GM18511 (cell line): ENCODE measurements at regions not wholly inside any gene's neighbourhood (a gene's known extent, or its start where the extent isn't known, plus 50 kb on each side); places are given as distances from the start of the nearest gene placed in this dataset.
"Not testable (repeated sequence)": the region's sequence is repeated elsewhere in the genome, so short reads cannot be mapped to it uniquely, and the experiment has no call there.

Experiments
- ATAC-seq: cut with Tn5 transposase; IDR thresholded peaks from one replicate; pipeline ENCODE4 v1.9.1; 2021; ENCODE audit warnings: mild to moderate bottlenecking, moderate library complexity; ENCODE audit not compliant: unreplicated experiment

GRCh38 chr9:42656789-42657188 lies 473.3 kb downstream of the SPATA31A6 start:
- ATAC-seq, result not testable (repeated sequence)

GRCh38 chr9:42657496-42657895 lies 474.0 kb downstream of the SPATA31A6 start:
- ATAC-seq, result not testable (repeated sequence)

- ATAC-seq, result not testable (repeated sequence)
These were observed 513.7 kb downstream of the SPATA31A6 start for GRCh38 chr9:42697146-42697545.

GRCh38 chr9:42702890-42703289 lies 519.4 kb downstream of the SPATA31A6 start:
- not testable (repeated sequence) for ATAC-seq

GRCh38 chr9:42724841-42725835 lies 541.7 kb downstream of the SPATA31A6 start:
- ATAC-seq, result not testable (repeated sequence)

- not testable (repeated sequence) for ATAC-seq
These were observed 559.8 kb downstream of the SPATA31A6 start for GRCh38 chr9:42743030-42743814.

GRCh38 chr9:42757251-42757650 lies 573.8 kb downstream of the SPATA31A6 start:
- not testable (repeated sequence) for ATAC-seq

- ATAC-seq, result not testable (repeated sequence)
These were observed 575.9 kb downstream of the SPATA31A6 start for GRCh38 chr9:42759320-42759719.

GRCh38 chr9:42782201-42782600 lies 598.7 kb downstream of the SPATA31A6 start:
- ATAC-seq, result not testable (repeated sequence)

- ATAC-seq, result not testable (repeated sequence)
These were observed 609.3 kb downstream of the SPATA31A6 start for GRCh38 chr9:42792725-42793124.

- peak; percentile 55 for ATAC-seq
These were observed 615.1 kb downstream of the SPATA31A6 start for GRCh38 chr9:42798571-42798970.

- not testable (repeated sequence) for ATAC-seq
These were observed 619.3 kb downstream of the SPATA31A6 start for GRCh38 chr9:42802716-42803115.

GRCh38 chr9:42806674-42807073 lies 623.2 kb downstream of the SPATA31A6 start:
- not testable (repeated sequence) for ATAC-seq

GRCh38 chr9:42821468-42821867 lies 638.0 kb downstream of the SPATA31A6 start:
- not testable (repeated sequence) for ATAC-seq

GRCh38 chr9:42848156-42848555 lies 664.7 kb downstream of the SPATA31A6 start:
- not testable (repeated sequence) for ATAC-seq

- ATAC-seq, result not testable (repeated sequence)
These were observed 667.6 kb downstream of the SPATA31A6 start for GRCh38 chr9:42850896-42851693.

GRCh38 chr9:42851701-42852100 lies 668.2 kb downstream of the SPATA31A6 start:
- not testable (repeated sequence) for ATAC-seq

GRCh38 chr9:42852133-42852930 lies 668.9 kb downstream of the SPATA31A6 start:
- not testable (repeated sequence) for ATAC-seq

- ATAC-seq, result not testable (repeated sequence)
These were observed 676.7 kb downstream of the SPATA31A6 start for GRCh38 chr9:42860133-42860532.

- ATAC-seq, result not testable (repeated sequence)
These were observed 679.0 kb downstream of the SPATA31A6 start for GRCh38 chr9:42862465-42862864.
